Heart left ventricle (tissue), 16 donors: ENCODE measurements at regions not wholly inside any gene's neighbourhood (a gene's known extent, or its start where the extent isn't known, plus 50 kb on each side); places are given as distances from the start of the nearest gene placed in this dataset.

Experiments
- ATAC-seq, 4 donors: fragments of 200-7000 bp; cut with Tn5 transposase; one replicate each; pipeline ENCODE4 v1.9.1; 2020 to 2022; ENCODE audit warnings: moderate library complexity in 4 of 4, mild to moderate bottlenecking in 3 of 4, moderate number of reproducible peaks in 1 of 4
- DNase-seq, 5 donors: peaks; one replicate each; pipeline ENCODE4 v3.0.0-alpha.2; 2020
- H3K27ac ChIP-seq, 12 donors: fragments of 200-600 bp; sonication (generic) in 4 of 12; one replicate each; pipeline versions ENCODE4 v1.5.0 to v1.8.0; 2016 to 2022; ENCODE audit warnings: mild to moderate bottlenecking in 2 of 12
- H3K27me3 ChIP-seq, 9 donors: fragments of 200-600 bp; sonication (generic) in 2 of 9; one replicate each; pipeline versions ENCODE4 v1.5.1 to v1.8.0; 2016 to 2022; ENCODE audit warnings: mild to moderate bottlenecking in 3 of 9
- H3K36me3 ChIP-seq, 9 donors: fragments of 200-600 bp; sonication (generic) in 2 of 9; one replicate each; pipeline versions ENCODE4 v1.5.0 to v1.8.0; 2018 to 2022; ENCODE audit warnings: mild to moderate bottlenecking in 2 of 9
- H3K4me1 ChIP-seq, 12 donors: fragments of 200-600 bp; sonication (generic) in 4 of 12; one replicate each; pipeline versions ENCODE4 v1.5.0 to v1.8.0; 2016 to 2022; ENCODE audit warnings: mild to moderate bottlenecking in 3 of 12
- H3K4me3 ChIP-seq, 12 donors: fragments of 200-600 bp; sonication (generic) in 4 of 12; one replicate each; pipeline versions ENCODE4 v1.5.0 to v1.8.0; 2017 to 2022; ENCODE audit warnings: mild to moderate bottlenecking in 9 of 12, moderate library complexity in 4 of 12
- H3K9me3 ChIP-seq, 12 donors: fragments of 200-600 bp; sonication (generic) in 4 of 12; one replicate each; pipeline versions ENCODE4 v1.5.0 to v1.8.0; 2016 to 2022; ENCODE audit warnings: mild to moderate bottlenecking in 1 of 12
- CTCF ChIP-seq, 12 donors: fragments of 200-600 bp; sonication (generic) in 4 of 12; IDR thresholded peaks; one replicate each; pipeline versions ENCODE4 v1.5.0 to v1.8.0; 2018 to 2022; ENCODE audit warnings: antibody characterized with exemption in 12 of 12, mild to moderate bottlenecking in 5 of 12
- POLR2A ChIP-seq, 2 donors: fragments of 450-650 bp; IDR thresholded peaks; one replicate each; pipeline ENCODE4 v1.6.1; 2017; ENCODE audit warnings: antibody characterized with exemption in 2 of 2, mild to moderate bottlenecking in 2 of 2, moderate library complexity in 2 of 2
- WGBS, 4 donors: extraction: QIAGEN DNeasy Blood & Tissue Kit in 2 of 4; methylation state at CpG; one replicate each; pipeline versions ENCODE4 v1.1.5 to v1.1.7; 2013 to 2018; 5-methylcytosine and 5-hydroxymethylcytosine counted together
- intact Hi-C, 10 donors: fragments of 100-400 bp; cut with DNase I; formaldehyde crosslinking; loops; one replicate each; pipeline versions ENCODE4 v1.11.1 to v1.14.2; 2022
- donor health status: ischemic (EF 13 %, LVEDD 7.1; RV severe dilation, severe dysfunction).
- donor health status: healthy with polysubstance abuse.
- donor health status: DM: no; HTN: yes; CAD: no.
- donor health status: DM: no; HTN: no; CAD: no.
- donor health status: ischemic (EF 25% LVEDD 6.9; RV normal size, moderate dysfunction).
- donor health status: ischemic (EF 25% LVEDD 5.7; RV mildly dilated, moderate dysfunction).
- donor health status: healthy.
- donor health status: DM: yes; HTN: yes; CAD: no.
- donor health status: ischemic (EF 35%, LVEDD 5.7; RV mildly dilated, moderate dysfunction).
- donor health status: nonischemic (EF 11% LVEDD 7.7; RV severe dilation, severe dysfunction).
- donor health status: DM: yes; HTN: yes; CAD: no.
- donor health status: PGD.
- donor health status: ischemic (EF 29% LVEDD 5.4; RV normal size, mild dysfunction).
- donor health status: nonischemic (EF 23%, LVEDD 6.1; RV moderate dilation, normal function).

- intact Hi-C loops, result no loop called here
- ATAC-seq (no peak), DNase-seq (no peak)
- H3K36me3 ChIP-seq, result no peaks in the 10 kb centered on the region
- WGBS, 4 donors, result 78 to 87% (median 82%) methylated on average over 3 of the region's 3 CpGs
- no peaks in the 10 kb centered on the region for H3K4me1 ChIP-seq
- H3K9me3 ChIP-seq, result no peaks in the 10 kb centered on the region
- TF ChIP-seq CTCF (IDR thresholded peaks at IDR 0.05) (no peak), POLR2A (IDR thresholded peaks at IDR 0.05) (no peak)
- no peak overlapping the region for H3K4me3 ChIP-seq
- no peaks in the 10 kb centered on the region for H3K27me3 ChIP-seq
- H3K27ac ChIP-seq, result no peak overlapping the region
These were observed 1085.4 kb upstream of the NRXN1 start for GRCh38 chr2:52117299-52117698.

GRCh38 chr2:52115750-52116149 is 1083.8 kb upstream of the NRXN1 start:
- Histone ChIP-seq H3K4me1 (no peaks in the 10 kb centered on the region), H3K27ac (no peak overlapping the region), H3K9me3 (peaks cover 0 to 8% (median 0%) of the 10 kb centered on the region in 12 donors), H3K4me3 (no peak overlapping the region), H3K36me3 (no peaks in the 10 kb centered on the region), H3K27me3 (no peaks in the 10 kb centered on the region)
- intact Hi-C loops, result no loop called here
- ATAC-seq (no peak), DNase-seq (no peak)
- WGBS, 4 donors, result 51 to 74% (median 56%) methylated on average over 1 of the region's 1 CpG
- TF ChIP-seq CTCF (IDR thresholded peaks at IDR 0.05), result no peak
- no peak for TF ChIP-seq POLR2A (IDR thresholded peaks at IDR 0.05)

GRCh38 chr2:52113338-52113737 is 1081.4 kb upstream of the NRXN1 start:
- Histone ChIP-seq H3K36me3 (no peaks in the 10 kb centered on the region), H3K4me3 (no peak overlapping the region), H3K27ac (no peak overlapping the region), H3K4me1 (no peaks in the 10 kb centered on the region), H3K9me3 (peaks cover 0 to 9% (median 0%) of the 10 kb centered on the region in 12 donors), H3K27me3 (no peaks in the 10 kb centered on the region)
- TF ChIP-seq CTCF (IDR thresholded peaks at IDR 0.05), result no peak
- TF ChIP-seq POLR2A (IDR thresholded peaks at IDR 0.05), result no peak
- no peak for DNase-seq
- ATAC-seq, result no peak
- intact Hi-C loops, result no loop called here

GRCh38 chr2:52112141-52112540 is 1080.2 kb upstream of the NRXN1 start:
- 82 to 85% (median 84%) methylated on average over 3 of the region's 3 CpGs for WGBS, 4 donors
- H3K36me3 ChIP-seq, result no peaks in the 10 kb centered on the region
- ATAC-seq (no peak), DNase-seq (no peak)
- peaks cover 0 to 9% (median 0%) of the 10 kb centered on the region in 12 donors for H3K9me3 ChIP-seq
- H3K27me3 ChIP-seq, result no peaks in the 10 kb centered on the region
- H3K27ac ChIP-seq, result no peak overlapping the region
- intact Hi-C loops, result no loop called here
- TF ChIP-seq CTCF (IDR thresholded peaks at IDR 0.05), result no peak
- TF ChIP-seq POLR2A (IDR thresholded peaks at IDR 0.05), result no peak
- no peak overlapping the region for H3K4me3 ChIP-seq
- no peaks in the 10 kb centered on the region for H3K4me1 ChIP-seq
